HepG2 (cell line): ENCODE measurements at regions not wholly inside any gene's neighbourhood (a gene's known extent, or its start where the extent isn't known, plus 50 kb on each side); places are given as distances from the start of the nearest gene placed in this dataset.

Experiments used
- ATAC-seq: fragments of 200-7000 bp; cut with Tn5 transposase; 3 replicates; pipeline ENCODE4 v1.9.1; 2020; ENCODE audit warnings: mild to moderate bottlenecking, moderate library complexity
- BruUV-seq: library from RNA; stranded (reverse); fragments of 400-500 nt; replicated peaks from 2 replicates; lab custom pipeline; 2021; lab: Mats Ljungman, UMichigan
- CTCF ChIA-PET: fragments of 300-600 bp; formaldehyde crosslinking; extraction: SDS; loops from one replicate; lab custom pipeline; 2021; ENCODE audit warnings: low total read pairs, inconsistent platforms, low intra/inter-chr PET ratio; lab: Yijun Ruan, JAX
- POLR2A ChIA-PET: fragments of 350-600 bp; sonication (Branson Sonifier 250); formaldehyde crosslinking; loops from one replicate; lab custom pipeline; 2020; ENCODE audit warnings: antibody characterized with exemption, inconsistent platforms; lab: Yijun Ruan, JAX
- DNase-seq: peaks from one replicate; pipeline ENCODE4 v3.0.0-alpha.2; 2015; ENCODE audit warnings: low spot score
- FAIRE-seq: peaks from 3 replicates; lab custom pipeline; 2011; peaks lifted over from hg19 to GRCh38; lab: Jason Lieb, UNC
- H2AFZ ChIP-seq: one replicate; pipeline ENCODE4 v1.6.1; 2011; ENCODE audit warnings: low read length, inconsistent platforms
- H3K27ac ChIP-seq: fragments of 300-600 bp; 3 replicates; pipeline ENCODE4 v1.8.0; 2011; ENCODE audit warnings: mixed run types, mild to moderate bottlenecking, mixed read lengths, low read length, inconsistent platforms; ENCODE audit not compliant: insufficient read depth; ENCODE audit errors: extremely low read length
- H3K27me3 ChIP-seq, 2 experiments: fragments of 200-600 bp in 1 of 2; 2 replicates in 1 of 2; 3 replicates in 1 of 2; pipeline versions ENCODE4 v1.6.0 to v1.8.0; 2011; ENCODE audit warnings: low read length in 2 of 2, mild to moderate bottlenecking in 2 of 2, moderate library complexity in 2 of 2, inconsistent platforms in 1 of 2; ENCODE audit not compliant: insufficient read depth in 2 of 2, control insufficient read depth in 1 of 2
- H3K36me3 ChIP-seq, 2 experiments: fragments of 200-600 bp in 1 of 2; replicated peaks in 1 of 2; 2 replicates in 1 of 2; 3 replicates in 1 of 2; pipeline versions ENCODE4 v1.5.1 to v1.8.0; 2011; ENCODE audit warnings: low read length in 2 of 2, inconsistent platforms in 1 of 2; ENCODE audit not compliant: insufficient read depth in 2 of 2, control insufficient read depth in 1 of 2
- H3K4me1 ChIP-seq: 2 replicates; pipeline ENCODE4 v1.5.1; 2012; ENCODE audit warnings: low read length, inconsistent platforms; ENCODE audit not compliant: insufficient read depth
- H3K4me2 ChIP-seq: 2 replicates; pipeline ENCODE4 v1.6.0; 2011; ENCODE audit warnings: low read depth, low read length, inconsistent platforms
- H3K4me3 ChIP-seq, 3 experiments: fragments of 200-600 bp in 1 of 3; sonication (generic), shearing (Covaris generic) in 1 of 3; replicated peaks in 1 of 3; 2 replicates each; pipeline ENCODE4 v1.5.1; 2011 to 2016; ENCODE audit warnings: low read length in 3 of 3, inconsistent platforms in 2 of 3, low read depth in 2 of 3, mild to moderate bottlenecking in 2 of 3, control low read depth in 1 of 3, mixed read lengths in 1 of 3; ENCODE audit not compliant: insufficient read depth in 1 of 3
- H3K79me2 ChIP-seq: one replicate; pipeline ENCODE4 v1.6.1; 2011; ENCODE audit warnings: low read length, inconsistent platforms; ENCODE audit not compliant: insufficient read depth
- H3K9ac ChIP-seq: 2 replicates; pipeline ENCODE4 v1.6.0; 2011; ENCODE audit warnings: mild to moderate bottlenecking, low read depth, low read length, inconsistent platforms; ENCODE audit not compliant: insufficient read depth
- H3K9me3 ChIP-seq: 2 replicates; pipeline ENCODE4 v1.5.1; 2012; ENCODE audit warnings: mild to moderate bottlenecking, low read length
- H4K20me1 ChIP-seq: 2 replicates; pipeline ENCODE4 v1.6.0; 2011; ENCODE audit warnings: inconsistent platforms, mild to moderate bottlenecking, low read length, moderate library complexity; ENCODE audit not compliant: insufficient read depth
- CEBPG ChIP-seq: IDR thresholded peaks from 2 replicates; pipeline ENCODE4 v1.6.1; 2016
- NFYB ChIP-seq: sonication (generic); formaldehyde crosslinking; IDR thresholded peaks from 2 replicates; pipeline ENCODE4 v1.4.0; 2020; ENCODE audit warnings: missing genetic modification reagents
- NR3C1 ChIP-seq: sonication (generic); formaldehyde crosslinking; IDR thresholded peaks from 2 replicates; pipeline ENCODE4 v1.4.0; 2020; ENCODE audit warnings: missing genetic modification reagents
- PITX1 ChIP-seq: sonication (generic); formaldehyde crosslinking; IDR thresholded peaks from 2 replicates; pipeline ENCODE4 v1.5.1; 2020; ENCODE audit warnings: mild to moderate bottlenecking, missing genetic modification reagents
- RAD21 ChIP-seq: fragments of 450-650 bp; formaldehyde crosslinking; IDR thresholded peaks from 2 replicates; pipeline ENCODE4 v1.5.0; 2020; ENCODE audit warnings: mild to moderate bottlenecking
- ZKSCAN1 ChIP-seq: fragments of 150-350 bp; IDR thresholded peaks from 2 replicates; pipeline ENCODE4 v1.6.1; 2014; ENCODE audit warnings: low read length
- ZNF275 ChIP-seq: sonication (generic); formaldehyde crosslinking; IDR thresholded peaks from 2 replicates; pipeline ENCODE4 v1.8.0; 2022; ENCODE audit warnings: missing genetic modification reagents, mild to moderate bottlenecking, inconsistent platforms, borderline replicate concordance
- WGBS: methylation state at CpG from one replicate; pipeline ENCODE4 v1.1.6; 2017; ENCODE audit warnings: low lambda C conversion rate; 5-methylcytosine and 5-hydroxymethylcytosine counted together
- in situ Hi-C: cut with HindIII; loops from 2 replicates; pipeline ENCODE4 v1.10.0; 2017; ENCODE audit warnings: low pct_unique_long_range_greater_than_20kb; ENCODE audit not compliant: extremely low pct_ligation_motif_present
- intact Hi-C: fragments of 100-400 bp; cut with micrococcal nuclease; formaldehyde crosslinking; loops from one replicate; pipeline ENCODE4 v1.10.0; 2022; ENCODE audit not compliant: unreplicated experiment
- TF ChIP-seq, protein P1 (sequence below): sonication (generic); formaldehyde crosslinking; IDR thresholded peaks from 2 replicates; pipeline ENCODE4 v1.5.0; 2020; ENCODE audit warnings: mild to moderate bottlenecking, missing genetic modification reagents, borderline replicate concordance
- TF ChIP-seq, protein P2 (sequence below): IDR thresholded peaks from 2 replicates; pipeline ENCODE4 v1.6.1; 2016; ENCODE audit warnings: low read depth, control low read depth

DNA sequence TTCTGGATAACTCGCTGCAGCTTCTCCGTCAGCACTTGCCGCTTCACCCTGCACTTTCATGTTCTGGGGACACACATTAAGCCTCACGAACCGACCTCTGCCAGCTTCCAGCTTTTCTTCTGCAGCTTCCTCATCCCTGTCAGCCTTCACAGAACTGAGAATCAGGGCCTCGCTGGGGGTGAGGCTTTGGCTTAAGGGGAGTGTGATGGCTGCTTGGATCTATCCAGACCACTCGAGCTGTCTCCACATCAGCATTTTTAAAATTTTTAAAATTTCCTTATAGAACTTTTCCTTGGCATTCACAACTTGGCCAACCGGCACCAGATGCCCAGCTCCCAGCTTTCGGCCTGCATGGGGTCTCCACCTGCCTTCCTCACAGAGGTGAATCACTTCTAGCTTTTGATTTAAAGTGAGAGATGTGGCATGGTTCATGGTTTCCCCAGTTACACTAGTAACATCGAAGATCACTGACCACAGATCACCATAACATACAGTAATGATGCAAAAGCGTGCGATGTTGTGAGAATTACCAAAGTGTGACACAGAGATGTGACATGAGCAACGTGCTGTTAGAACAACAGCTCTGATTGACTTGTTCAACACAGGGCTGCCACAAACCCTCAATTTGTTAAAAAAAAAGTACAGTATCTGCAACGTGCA is 139.1 kb upstream of the C14orf180 start:
- no peaks in the 10 kb centered on the region for H3K4me1 ChIP-seq
- no peak for DNase-seq
- no peaks in the 10 kb centered on the region for H3K36me3 ChIP-seq
- no peak overlapping the region for H3K4me3 ChIP-seq
- ChIA-PET POLR2A (no interaction called here), CTCF (no interaction called here)
- no peak for TF ChIP-seq RAD21
- no peak for TF ChIP-seq ZKSCAN1
- TF ChIP-seq CEBPG (CRISPR knock-in tag): no peak
- TF ChIP-seq ZNF275 (CRISPR knock-in tag): no peak
- TF ChIP-seq NR3C1 (CRISPR knock-in tag): no peak
- TF ChIP-seq NFYB (CRISPR knock-in tag): no peak
- WGBS: 7% methylated on average over 13 of the region's 14 CpGs
- H4K20me1 ChIP-seq: no peaks in the 10 kb centered on the region
- H3K79me2 ChIP-seq: no peaks in the 10 kb centered on the region
- H3K9ac ChIP-seq: no peak overlapping the region
- H3K27ac ChIP-seq: no peak overlapping the region
- peaks cover 5 to 40% of the 10 kb centered on the region in 2 experiments for H3K27me3 ChIP-seq
- ATAC-seq: no peak
- intact Hi-C loops: no loop called here
- no peak overlapping the region for H2AFZ ChIP-seq
- H3K4me2 ChIP-seq: no peak overlapping the region
- no peak for FAIRE-seq
- in situ Hi-C loops: no loop called here
- BruUV-seq: no TSS peak
- no peaks in the 10 kb centered on the region for H3K9me3 ChIP-seq

DNA sequence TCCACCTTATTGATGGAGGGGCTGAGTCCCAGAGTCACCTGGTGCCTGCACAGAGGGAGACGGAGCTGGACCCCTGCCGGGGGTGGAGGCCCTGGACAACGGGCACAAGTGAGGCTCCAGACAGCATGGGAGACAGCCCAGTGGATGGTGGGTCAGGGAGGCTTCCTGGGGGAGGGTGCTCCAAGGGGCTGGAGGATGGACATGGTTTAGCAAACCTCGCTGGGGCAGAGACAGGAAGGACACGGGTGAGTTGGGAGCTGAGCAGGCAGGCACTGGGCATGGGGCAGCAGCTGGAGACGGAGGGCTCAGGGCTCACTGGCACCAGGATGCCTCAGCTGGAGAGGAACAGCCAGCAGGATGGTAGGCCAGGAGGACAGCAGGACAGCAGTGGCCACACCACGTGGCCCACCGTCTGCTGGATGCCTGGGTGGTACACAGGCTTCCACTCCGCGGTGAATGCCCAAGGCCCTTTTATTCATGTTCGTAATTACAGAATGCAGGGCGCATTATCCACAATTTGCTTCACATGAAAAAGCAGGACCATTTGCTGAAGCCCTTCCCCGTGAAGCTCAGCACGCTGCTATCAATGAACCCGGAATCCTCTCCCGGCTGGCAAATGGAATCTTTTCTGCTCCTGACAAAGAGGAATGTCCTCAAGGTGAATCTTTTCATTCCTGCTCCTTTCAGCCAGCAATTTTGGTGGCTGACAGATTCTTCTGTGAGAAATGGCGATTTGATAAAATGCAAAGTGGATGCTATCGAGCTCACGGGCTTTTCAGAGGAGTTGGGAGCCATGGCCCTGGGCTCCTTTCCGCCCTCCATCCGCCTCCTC is 138.1 kb upstream of the C14orf180 start:
- Histone ChIP-seq H3K27me3 (peaks cover 5 to 40% of the 10 kb centered on the region in 2 experiments), H3K27ac (no peak overlapping the region), H3K4me2 (no peak overlapping the region), H3K4me3 (no peak overlapping the region), H3K4me1 (no peaks in the 10 kb centered on the region), H2AFZ (no peak overlapping the region), H3K9me3 (no peaks in the 10 kb centered on the region), H3K9ac (no peak overlapping the region), H3K36me3 (no peaks in the 10 kb centered on the region), H3K79me2 (no peaks in the 10 kb centered on the region), H4K20me1 (no peaks in the 10 kb centered on the region)
- CTCF ChIA-PET: no interaction called here
- in situ Hi-C loops (no loop called here), intact Hi-C loops (no loop called here)
- no TSS peak for BruUV-seq
- FAIRE-seq (no peak), ATAC-seq (no peak), DNase-seq (no peak)
- TF ChIP-seq NR3C1 (CRISPR knock-in tag) (no peak), PITX1 (CRISPR knock-in tag) (no peak), ZKSCAN1 (no peak)
- TF ChIP-seq, protein P1, sequence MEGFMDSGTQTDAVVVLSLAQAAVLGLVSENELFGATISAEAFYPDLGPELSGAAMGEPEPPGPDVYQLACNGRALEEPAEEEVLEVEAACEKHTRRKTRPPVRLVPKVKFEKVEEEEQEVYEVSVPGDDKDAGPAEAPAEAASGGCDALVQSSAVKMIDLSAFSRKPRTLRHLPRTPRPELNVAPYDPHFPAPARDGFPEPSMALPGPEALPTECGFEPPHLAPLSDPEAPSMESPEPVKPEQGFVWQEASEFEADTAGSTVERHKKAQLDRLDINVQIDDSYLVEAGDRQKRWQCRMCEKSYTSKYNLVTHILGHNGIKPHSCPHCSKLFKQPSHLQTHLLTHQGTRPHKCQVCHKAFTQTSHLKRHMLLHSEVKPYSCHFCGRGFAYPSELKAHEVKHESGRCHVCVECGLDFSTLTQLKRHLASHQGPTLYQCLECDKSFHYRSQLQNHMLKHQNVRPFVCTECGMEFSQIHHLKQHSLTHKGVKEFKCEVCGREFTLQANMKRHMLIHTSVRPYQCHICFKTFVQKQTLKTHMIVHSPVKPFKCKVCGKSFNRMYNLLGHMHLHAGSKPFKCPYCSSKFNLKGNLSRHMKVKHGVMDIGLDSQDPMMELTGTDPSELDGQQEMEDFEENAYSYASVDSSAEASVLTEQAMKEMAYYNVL (CRISPR knock-in tag): no peak
- TF ChIP-seq, protein P2, sequence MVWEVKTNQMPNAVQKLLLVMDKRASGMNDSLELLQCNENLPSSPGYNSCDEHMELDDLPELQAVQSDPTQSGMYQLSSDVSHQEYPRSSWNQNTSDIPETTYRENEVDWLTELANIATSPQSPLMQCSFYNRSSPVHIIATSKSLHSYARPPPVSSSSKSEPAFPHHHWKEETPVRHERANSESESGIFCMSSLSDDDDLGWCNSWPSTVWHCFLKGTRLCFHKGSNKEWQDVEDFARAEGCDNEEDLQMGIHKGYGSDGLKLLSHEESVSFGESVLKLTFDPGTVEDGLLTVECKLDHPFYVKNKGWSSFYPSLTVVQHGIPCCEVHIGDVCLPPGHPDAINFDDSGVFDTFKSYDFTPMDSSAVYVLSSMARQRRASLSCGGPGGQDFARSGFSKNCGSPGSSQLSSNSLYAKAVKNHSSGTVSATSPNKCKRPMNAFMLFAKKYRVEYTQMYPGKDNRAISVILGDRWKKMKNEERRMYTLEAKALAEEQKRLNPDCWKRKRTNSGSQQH (CRISPR knock-in tag): no peak
- 3% methylated on average over 13 of the region's 21 CpGs for WGBS
- POLR2A ChIA-PET: no interaction called here
